SK-N-SH treated with all-trans-retinoic acid at 6 μM for 48 hours (cell line): ENCODE measurements at regions not wholly inside any gene's neighbourhood (a gene's known extent, or its start where the extent isn't known, plus 50 kb on each side); places are given as distances from the start of the nearest gene placed in this dataset.

ENCODE experiments used
- ATAC-seq: fragments of 200-7000 bp; cut with Tn5 transposase; 3 replicates; pipeline ENCODE4 v1.9.1; 2020; ENCODE audit warnings: mild to moderate bottlenecking, moderate library complexity
- ARNTL ChIP-seq: fragments of 450-650 bp; formaldehyde crosslinking; IDR thresholded peaks from 2 replicates; pipeline ENCODE4 v1.5.0; 2020; ENCODE audit warnings: low read depth, mild to moderate bottlenecking, moderate library complexity, borderline replicate concordance
- BACH2 ChIP-seq: fragments of 250-450 bp; sonication (Bioruptor Pico); IDR thresholded peaks from 2 replicates; pipeline ENCODE4 v1.9.0; 2021; ENCODE audit warnings: mild to moderate bottlenecking, borderline replicate concordance
- CSDC2 ChIP-seq: fragments of 250-450 bp; sonication (Bioruptor Pico); IDR thresholded peaks from 2 replicates; pipeline ENCODE4 v1.5.0; 2020; ENCODE audit warnings: mild to moderate bottlenecking, moderate library complexity
- CSRNP3 ChIP-seq: fragments of 250-450 bp; sonication (Bioruptor Pico); IDR thresholded peaks from 2 replicates; pipeline ENCODE4 v1.5.1; 2021; ENCODE audit warnings: mild to moderate bottlenecking, moderate library complexity
- ESRRG ChIP-seq: fragments of 250-450 bp; sonication (Bioruptor Pico); IDR thresholded peaks from 2 replicates; pipeline ENCODE4 v1.6.1; 2021; ENCODE audit warnings: mild to moderate bottlenecking
- GLIS3 ChIP-seq: fragments of 250-450 bp; sonication (Bioruptor Pico); IDR thresholded peaks from 2 replicates; pipeline ENCODE4 v1.5.0; 2020; ENCODE audit warnings: mild to moderate bottlenecking, moderate library complexity
- ISL1 ChIP-seq: fragments of 250-450 bp; sonication (Bioruptor Pico); IDR thresholded peaks from 2 replicates; pipeline ENCODE4 v2.1.2; 2022; ENCODE audit warnings: mild to moderate bottlenecking, moderate library complexity
- OSR1 ChIP-seq: fragments of 250-450 bp; sonication (Bioruptor Pico); IDR thresholded peaks from 2 replicates; pipeline ENCODE4 v1.8.0; 2022; ENCODE audit warnings: moderate library complexity, mild to moderate bottlenecking, inconsistent platforms
- PATZ1 ChIP-seq: fragments of 250-450 bp; sonication (Bioruptor Pico); IDR thresholded peaks from 2 replicates; pipeline ENCODE4 v1.8.0; 2020; ENCODE audit warnings: mild to moderate bottlenecking, moderate library complexity, borderline replicate concordance
- PPARA ChIP-seq: fragments of 250-450 bp; sonication (Bioruptor Pico); IDR thresholded peaks from 2 replicates; pipeline ENCODE4 v1.5.0; 2020; ENCODE audit warnings: mild to moderate bottlenecking, borderline replicate concordance
- RARB ChIP-seq: fragments of 250-450 bp; sonication (Bioruptor Pico); IDR thresholded peaks from 2 replicates; pipeline ENCODE4 v1.8.0; 2021; ENCODE audit warnings: mild to moderate bottlenecking, moderate library complexity
- SNAI2 ChIP-seq: fragments of 250-450 bp; sonication (Bioruptor Pico); IDR thresholded peaks from 2 replicates; pipeline ENCODE4 v1.5.0; 2020; ENCODE audit warnings: mild to moderate bottlenecking, moderate library complexity
- TCF4 ChIP-seq: fragments of 250-450 bp; sonication (Bioruptor Pico); IDR thresholded peaks from 2 replicates; pipeline ENCODE4 v1.8.0; 2021; ENCODE audit warnings: mild to moderate bottlenecking, moderate library complexity, borderline replicate concordance
- ZC3H10 ChIP-seq: fragments of 250-450 bp; sonication (Bioruptor Pico); IDR thresholded peaks from 2 replicates; pipeline ENCODE4 v1.5.1; 2021; ENCODE audit warnings: mild to moderate bottlenecking, moderate library complexity
- ZFP30 ChIP-seq: fragments of 450-650 bp; formaldehyde crosslinking; IDR thresholded peaks from 2 replicates; pipeline ENCODE4 v1.5.0; 2022; ENCODE audit warnings: mild to moderate bottlenecking, moderate library complexity
- ZNF565 ChIP-seq: fragments of 450-650 bp; formaldehyde crosslinking; conservative IDR thresholded peaks from 2 replicates; pipeline ENCODE4 v1.5.0; 2020; ENCODE audit warnings: low read depth, mild to moderate bottlenecking, moderate library complexity
- ZNF8 ChIP-seq: fragments of 450-650 bp; formaldehyde crosslinking; IDR thresholded peaks from 2 replicates; pipeline ENCODE4 v1.5.0; 2020; ENCODE audit warnings: mild to moderate bottlenecking, moderate library complexity

- no peak for TF ChIP-seq PATZ1
- TF ChIP-seq ZC3H10 (CRISPR knock-in tag): no peak
- no peak for TF ChIP-seq PPARA (CRISPR knock-in tag)
- no peak for TF ChIP-seq BACH2
These were observed 74.7 kb downstream of the CRYGS start (continued) for GRCh38 chr3:186469525-186469924.

- TF ChIP-seq TCF4 (CRISPR knock-in tag) (no peak), OSR1 (CRISPR knock-in tag) (no peak), CSDC2 (no peak), ESRRG (CRISPR knock-in tag) (no peak), CSRNP3 (CRISPR knock-in tag) (no peak), GLIS3 (CRISPR knock-in tag) (no peak), ZNF565 (CRISPR knock-in tag) (no peak), BACH2 (no peak), SNAI2 (CRISPR knock-in tag) (no peak), ZFP30 (CRISPR knock-in tag) (no peak), ISL1 (no peak)
- no peak for ATAC-seq
These were observed 76.2 kb downstream of the CRYGS start for GRCh38 chr3:186467969-186468368.

- no peak for TF ChIP-seq PPARA (CRISPR knock-in tag)
- no peak for TF ChIP-seq ESRRG (CRISPR knock-in tag)
- TF ChIP-seq ZC3H10 (CRISPR knock-in tag): no peak
- TF ChIP-seq RARB (CRISPR knock-in tag): no peak
- TF ChIP-seq ZNF8: no peak
- no peak for TF ChIP-seq TCF4 (CRISPR knock-in tag)
- no peak for ATAC-seq
These were observed 77.7 kb downstream of the CRYGS start for GRCh38 chr3:186466391-186466974.

GRCh38 chr3:186465508-186465907 lies 78.7 kb downstream of the CRYGS start:
- ATAC-seq: no peak
- TF ChIP-seq OSR1 (CRISPR knock-in tag) (no peak), PPARA (CRISPR knock-in tag) (no peak), ZNF8 (no peak), ESRRG (CRISPR knock-in tag) (no peak), CSRNP3 (CRISPR knock-in tag) (no peak), GLIS3 (CRISPR knock-in tag) (no peak), ISL1 (no peak), ARNTL (CRISPR knock-in tag) (no peak)

- TF ChIP-seq SNAI2 (CRISPR knock-in tag): no peak
- no peak; the same call in 2 of the 3 replicates for ATAC-seq
These were observed 79.6 kb downstream of the CRYGS start for GRCh38 chr3:186464424-186465093.

- peak; percentile 56; the same call in 1 of the 3 replicates for ATAC-seq
- TF ChIP-seq PATZ1: no peak
- TF ChIP-seq OSR1 (CRISPR knock-in tag): no peak
- TF ChIP-seq ZC3H10 (CRISPR knock-in tag): peak; percentile 51; the same call in 1 of the 2 replicates
These were observed 83.0 kb downstream of the CRYGS start for GRCh38 chr3:186461141-186461540.
